Lower leg skin (tissue), 3 donors: ENCODE measurements at regions not wholly inside any gene's neighbourhood (a gene's known extent, or its start where the extent isn't known, plus 50 kb on each side); places are given as distances from the start of the nearest gene placed in this dataset.

Experiments
- POLR2A ChIP-seq, 2 donors: fragments of 450-650 bp; IDR thresholded peaks; one replicate each; pipeline ENCODE4 v1.6.1; 2016 to 2017; ENCODE audit warnings: antibody characterized with exemption in 2 of 2, mild to moderate bottlenecking in 1 of 2, moderate library complexity in 1 of 2
- TF ChIP-seq, protein P1 (sequence below), 3 donors: fragments of 450-650 bp; IDR thresholded peaks; one replicate each; pipeline ENCODE4 v1.5.1; 2016; ENCODE audit warnings: antibody characterized with exemption in 3 of 3, mild to moderate bottlenecking in 3 of 3, moderate library complexity in 2 of 3

GRCh38 chr3:81911221-81911620 lies 149.8 kb upstream of the GBE1 start:
- TF ChIP-seq, protein P1, sequence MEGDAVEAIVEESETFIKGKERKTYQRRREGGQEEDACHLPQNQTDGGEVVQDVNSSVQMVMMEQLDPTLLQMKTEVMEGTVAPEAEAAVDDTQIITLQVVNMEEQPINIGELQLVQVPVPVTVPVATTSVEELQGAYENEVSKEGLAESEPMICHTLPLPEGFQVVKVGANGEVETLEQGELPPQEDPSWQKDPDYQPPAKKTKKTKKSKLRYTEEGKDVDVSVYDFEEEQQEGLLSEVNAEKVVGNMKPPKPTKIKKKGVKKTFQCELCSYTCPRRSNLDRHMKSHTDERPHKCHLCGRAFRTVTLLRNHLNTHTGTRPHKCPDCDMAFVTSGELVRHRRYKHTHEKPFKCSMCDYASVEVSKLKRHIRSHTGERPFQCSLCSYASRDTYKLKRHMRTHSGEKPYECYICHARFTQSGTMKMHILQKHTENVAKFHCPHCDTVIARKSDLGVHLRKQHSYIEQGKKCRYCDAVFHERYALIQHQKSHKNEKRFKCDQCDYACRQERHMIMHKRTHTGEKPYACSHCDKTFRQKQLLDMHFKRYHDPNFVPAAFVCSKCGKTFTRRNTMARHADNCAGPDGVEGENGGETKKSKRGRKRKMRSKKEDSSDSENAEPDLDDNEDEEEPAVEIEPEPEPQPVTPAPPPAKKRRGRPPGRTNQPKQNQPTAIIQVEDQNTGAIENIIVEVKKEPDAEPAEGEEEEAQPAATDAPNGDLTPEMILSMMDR (IDR thresholded peaks at IDR 0.05): no peak
- no peak for TF ChIP-seq POLR2A (IDR thresholded peaks at IDR 0.05)
